Left lobe of liver (tissue), 2 donors: ENCODE measurements at regions not wholly inside any gene's neighbourhood (a gene's known extent, or its start where the extent isn't known, plus 50 kb on each side); places are given as distances from the start of the nearest gene placed in this dataset.

Experiments
- ATAC-seq: fragments of 200-7000 bp; cut with Tn5 transposase; one replicate; pipeline ENCODE4 v1.9.1; 2020; ENCODE audit warnings: mild to moderate bottlenecking, moderate library complexity
- DNase-seq: peaks from one replicate; pipeline ENCODE4 v3.0.0-alpha.2; 2020; ENCODE audit warnings: low spot score
- donor health status: DM: no; HTN: no; CAD: no; lungs with moderate emphysema.
- donor health status: DM: no; HTN: yes; CAD: no.

DNA sequence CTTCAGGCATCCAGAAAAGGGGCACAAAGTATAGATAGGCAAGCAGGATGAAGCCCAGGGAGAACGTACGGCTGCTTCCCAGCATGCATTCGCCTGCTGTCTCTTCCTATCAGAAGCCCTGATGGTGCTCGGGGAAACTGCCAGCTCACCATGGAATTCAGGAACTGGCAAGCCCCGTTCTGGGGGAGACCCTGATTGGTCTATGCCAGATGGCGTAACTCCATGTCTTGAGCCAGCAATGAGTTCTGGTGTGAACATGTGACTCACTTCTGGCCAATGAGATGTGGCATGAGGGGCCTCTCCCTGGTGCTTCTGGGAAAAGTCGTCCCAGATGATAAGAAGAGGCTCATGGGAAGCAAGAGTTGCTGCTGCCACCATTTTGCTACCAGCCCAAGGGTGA is 270.8 kb downstream of the BCL11B start:
- ATAC-seq (no peak), DNase-seq (no peak)

DNA sequence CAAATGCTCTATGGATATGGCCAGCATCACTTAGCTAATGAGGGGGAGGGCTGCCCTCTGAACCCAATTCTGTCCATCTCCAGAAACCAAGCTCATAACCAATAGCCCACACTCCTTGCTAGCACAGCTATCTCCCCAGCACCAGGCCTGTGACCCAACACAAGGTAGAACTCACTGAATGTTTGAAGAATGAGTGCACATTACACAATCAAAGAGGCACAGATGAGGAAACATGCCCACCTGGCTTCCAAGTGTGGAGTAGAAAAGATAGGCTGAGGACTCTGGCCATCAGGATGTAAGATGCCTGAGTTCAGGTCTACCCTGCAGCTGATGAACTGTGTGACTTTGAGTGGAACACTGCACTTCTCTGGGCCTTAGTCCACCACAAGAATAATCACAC is 268.4 kb downstream of the BCL11B start:
- DNase-seq = no peak
- no peak for ATAC-seq

DNA sequence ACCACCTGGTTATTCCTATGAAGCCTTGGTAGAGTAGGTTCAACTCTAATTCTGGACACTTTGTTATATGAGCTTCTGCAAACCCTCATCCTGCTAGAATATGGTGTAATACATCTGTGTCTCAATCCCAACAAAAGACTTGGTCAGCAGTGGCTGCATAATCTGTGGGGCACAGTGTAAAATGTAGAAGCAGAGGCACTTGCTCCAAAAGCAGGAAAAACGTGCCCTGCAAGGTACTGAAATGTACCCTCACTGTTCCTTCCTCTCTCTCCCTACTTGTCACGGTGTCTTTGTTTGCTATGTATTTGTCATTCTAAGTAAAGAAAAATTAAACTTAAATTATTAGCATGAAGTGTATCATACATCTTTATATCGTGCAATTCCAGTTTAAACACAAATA is 267.9 kb downstream of the BCL11B start:
- ATAC-seq (no peak), DNase-seq (no peak)

DNA sequence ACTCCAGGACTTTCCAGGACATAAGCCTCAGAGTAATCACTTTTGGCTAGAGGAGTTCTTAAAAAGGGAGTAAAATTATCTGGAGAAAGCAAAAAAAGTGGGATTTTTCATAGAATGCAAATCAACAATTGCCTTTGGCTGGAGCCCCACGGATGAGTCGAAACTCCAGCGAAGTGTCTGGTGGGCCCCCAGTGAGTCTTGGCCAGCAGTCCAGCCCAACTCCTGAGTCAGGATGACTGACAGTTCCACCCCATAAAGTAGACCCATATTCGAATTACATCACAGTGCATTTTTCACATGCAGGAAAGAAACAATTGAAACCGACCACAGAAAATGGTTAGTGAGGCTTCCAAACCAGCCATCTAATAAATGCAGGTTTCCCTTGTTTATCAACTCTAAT is 265.7 kb downstream of the BCL11B start:
- DNase-seq (no peak), ATAC-seq (no peak)

DNA sequence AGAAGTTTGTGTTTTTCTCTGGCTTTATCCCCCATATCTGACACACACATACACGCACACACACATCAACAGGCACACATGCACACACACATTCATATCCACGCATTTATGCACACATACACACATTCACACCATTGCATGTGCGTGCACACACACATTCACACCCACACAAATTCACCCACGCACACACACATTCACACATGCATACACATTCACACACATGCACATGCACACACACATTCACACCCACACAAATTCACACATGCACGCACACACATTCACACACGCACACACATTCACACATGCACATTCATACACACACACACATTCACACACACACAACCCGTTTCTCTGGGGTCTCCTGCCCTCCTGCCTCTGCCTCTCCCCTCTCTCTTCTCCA is 264.2 kb downstream of the BCL11B start:
- ATAC-seq (no peak), DNase-seq (no peak)

DNA sequence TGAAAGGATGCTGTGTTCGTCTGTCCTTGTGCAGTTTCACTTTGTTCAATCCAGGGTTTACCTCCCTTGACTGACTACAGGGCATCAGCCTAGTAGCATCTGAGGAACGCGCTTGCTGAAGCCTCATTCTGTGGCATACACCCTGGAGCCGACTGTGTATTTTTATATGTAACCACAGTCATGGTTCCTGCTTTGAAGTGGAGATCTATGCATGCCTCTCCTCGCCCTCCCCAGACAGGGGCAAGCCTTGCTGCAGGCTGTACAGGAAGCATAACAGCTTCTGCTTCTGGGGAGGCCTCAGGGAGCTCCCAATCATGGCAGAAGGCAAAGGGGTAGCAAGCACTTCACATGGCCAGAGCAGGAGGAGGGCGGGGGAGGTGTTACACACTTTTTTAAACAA is 262.1 kb downstream of the BCL11B start:
- ATAC-seq (no peak), DNase-seq (no peak)

DNA sequence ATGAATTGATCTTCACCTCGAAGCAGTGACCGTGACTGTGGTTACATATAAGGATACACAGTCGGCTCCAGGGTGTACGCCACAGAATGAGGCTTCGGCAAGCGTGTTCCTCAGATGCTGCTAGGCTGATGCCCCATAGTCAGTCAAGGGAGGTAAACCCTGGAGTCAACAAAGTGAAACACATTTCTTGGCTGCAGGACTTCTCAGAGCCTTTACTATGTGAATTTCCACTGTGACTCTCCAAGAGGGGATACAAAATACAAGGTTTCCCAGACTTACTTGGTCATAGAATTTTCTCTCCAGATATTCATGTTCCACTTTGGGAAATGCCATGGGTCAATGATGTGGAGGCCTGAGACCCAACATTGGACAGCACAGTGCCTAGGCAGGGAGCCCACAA is 260.6 kb downstream of the BCL11B start:
- DNase-seq (no peak), ATAC-seq (no peak)

DNA sequence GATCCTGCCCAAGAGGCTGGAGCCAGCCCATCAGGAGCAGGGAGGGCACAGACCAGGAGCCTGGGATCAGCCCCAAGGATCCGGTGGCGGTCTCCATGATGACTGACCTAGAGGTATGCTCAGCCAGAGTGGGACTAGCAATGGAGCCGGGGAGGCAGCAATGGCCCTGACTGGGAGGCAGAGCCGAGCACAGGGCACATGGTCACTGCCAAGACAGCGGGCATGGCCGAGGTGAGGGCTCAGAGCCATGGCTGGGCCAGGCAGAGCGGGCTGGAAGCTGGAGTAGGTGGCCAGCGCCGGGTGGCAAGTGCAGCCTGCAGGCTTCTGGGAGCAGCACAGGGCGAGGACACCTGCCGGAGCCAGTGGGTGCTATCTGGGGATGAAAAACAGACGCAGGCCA is 259.3 kb downstream of the BCL11B start:
- DNase-seq = no peak
- ATAC-seq = no peak

DNA sequence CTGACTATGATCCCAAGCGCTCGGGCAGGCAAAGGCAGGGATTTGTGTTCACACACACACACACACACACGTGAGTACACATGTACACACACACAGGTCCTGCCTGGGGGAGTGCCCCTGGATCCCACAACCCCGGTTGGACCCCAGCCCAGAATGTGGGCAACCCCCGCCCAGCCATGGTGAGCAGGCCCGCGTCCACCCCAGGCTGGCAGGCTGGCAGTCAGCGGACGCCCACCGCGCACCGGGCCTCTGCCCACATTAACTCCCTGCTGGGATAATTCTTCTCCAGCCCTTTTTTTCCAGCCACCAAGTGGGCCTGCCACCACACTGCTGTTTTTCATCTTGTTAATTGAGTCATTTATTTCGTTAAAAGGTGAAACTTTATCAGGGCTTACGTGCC is 256.2 kb downstream of the BCL11B start:
- ATAC-seq (no peak), DNase-seq (no peak)

DNA sequence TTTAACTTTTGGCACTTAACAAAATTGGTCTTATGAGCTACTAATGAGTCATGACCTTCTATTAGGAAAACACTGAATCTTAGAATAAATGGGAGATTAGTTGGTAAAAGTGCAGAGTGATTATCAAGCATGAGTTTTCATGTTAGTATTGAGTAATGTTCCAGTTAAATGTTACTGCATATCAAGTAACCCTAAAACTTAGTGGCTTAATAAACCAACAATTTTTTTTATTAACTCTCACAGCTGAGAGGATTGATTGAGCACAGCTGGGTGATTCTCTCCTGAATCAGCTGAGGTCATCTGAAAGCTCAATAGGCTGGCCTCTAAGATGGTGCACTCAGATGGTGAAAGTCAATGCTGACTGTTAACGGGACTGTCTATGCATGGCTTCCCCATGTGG is 248.6 kb downstream of the BCL11B start:
- DNase-seq = no peak
- no peak for ATAC-seq

DNA sequence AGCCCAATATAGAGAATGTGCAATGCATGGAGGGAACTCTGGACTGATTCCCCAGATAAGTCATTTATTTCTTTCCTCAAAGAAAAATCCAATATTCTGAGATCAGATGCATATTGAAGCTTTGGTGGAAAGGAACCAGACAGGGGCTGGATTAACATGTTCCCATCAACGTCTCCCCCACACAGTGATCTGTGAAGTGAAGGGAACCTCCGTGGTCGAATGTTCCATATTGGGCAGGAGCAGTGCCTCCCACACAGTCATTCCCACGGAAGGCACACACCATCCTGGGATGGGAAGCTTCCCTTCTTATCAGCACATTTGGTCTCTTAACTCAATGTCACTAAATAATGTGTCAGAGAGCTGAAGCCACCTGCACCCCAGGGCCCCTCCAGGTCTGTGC is 247.1 kb downstream of the BCL11B start:
- DNase-seq = no peak

DNA sequence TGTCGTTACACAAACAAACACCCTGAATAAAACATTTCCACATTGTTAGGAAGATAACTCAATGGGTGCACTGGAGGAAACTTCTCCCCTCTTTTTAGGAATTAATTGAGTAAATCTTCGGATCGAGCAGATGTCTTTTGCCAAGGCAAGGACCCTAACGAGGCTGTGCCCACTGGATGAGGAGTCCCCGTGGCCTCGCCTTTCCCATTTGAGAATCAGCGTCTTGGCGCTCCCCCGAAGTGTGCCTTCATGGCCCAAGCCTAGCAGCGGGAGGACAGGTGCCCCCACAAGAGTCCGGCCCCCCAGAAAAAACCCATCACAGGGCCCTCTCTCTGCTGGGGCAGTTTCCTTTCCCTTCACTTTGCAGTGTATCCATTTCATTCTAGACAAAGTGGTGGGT is 246.6 kb downstream of the BCL11B start:
- DNase-seq (no peak), ATAC-seq (no peak)

More for the DNA sequence above, 247.1 kb downstream of the BCL11B start:
- no peak for ATAC-seq

DNA sequence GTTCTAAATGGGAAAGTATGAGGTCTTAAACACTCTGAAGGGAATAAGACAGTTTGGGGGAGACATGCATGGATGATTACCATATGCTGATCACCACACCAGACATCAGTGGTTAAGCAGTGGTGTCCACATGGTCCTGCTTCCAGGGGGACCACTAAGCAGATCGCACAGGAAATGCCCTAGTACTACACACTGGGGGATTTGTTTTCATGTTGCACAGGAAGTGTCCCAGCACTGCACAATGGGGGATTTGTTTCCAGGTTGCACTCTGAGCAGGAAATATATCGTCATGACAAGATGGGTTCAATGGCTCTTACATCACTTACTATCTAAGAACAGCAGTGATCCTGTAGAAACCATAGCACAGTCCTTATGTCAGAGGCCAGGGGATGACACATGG is 245.5 kb downstream of the BCL11B start:
- no peak for ATAC-seq
- no peak for DNase-seq

DNA sequence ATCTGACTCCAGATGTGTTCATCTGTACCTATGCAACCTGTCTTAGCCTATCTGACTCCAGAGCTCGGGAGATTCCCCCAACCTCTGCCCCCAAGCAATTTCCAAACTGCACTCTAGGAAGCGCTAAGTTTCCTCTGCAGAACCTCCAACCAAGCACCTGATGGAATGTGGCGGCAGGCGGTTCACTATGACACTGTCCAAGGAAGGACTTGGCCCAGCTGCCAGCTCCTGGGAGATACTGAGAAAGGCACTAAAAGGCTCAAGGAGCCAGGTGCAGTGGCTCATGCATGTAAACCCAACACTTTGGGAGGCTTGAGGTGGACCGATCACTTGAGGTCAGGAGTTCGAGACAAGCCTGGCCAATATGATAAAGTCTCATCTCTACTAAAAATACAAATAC is 244.0 kb downstream of the BCL11B start:
- no peak for DNase-seq

DNA sequence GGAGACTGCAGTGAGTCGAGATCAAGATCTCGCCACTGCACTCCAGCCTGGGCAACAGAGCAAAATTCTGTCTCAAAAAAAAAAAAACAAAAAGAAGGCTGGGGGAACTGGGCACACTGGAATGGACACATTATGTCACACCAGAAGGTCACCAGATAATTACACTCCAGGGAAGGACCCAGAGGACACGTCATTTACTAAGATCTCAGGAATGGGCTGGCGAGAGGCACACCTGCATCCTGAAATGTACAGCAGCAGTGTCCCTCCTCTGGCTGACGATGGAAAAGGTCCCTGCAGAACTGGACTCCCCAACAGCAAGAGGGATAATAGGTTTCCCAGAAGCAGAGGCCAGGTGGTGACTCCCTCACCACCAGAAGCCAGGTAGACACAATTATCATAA is 243.5 kb downstream of the BCL11B start:
- DNase-seq = no peak

More for the DNA sequence above, 244.0 kb downstream of the BCL11B start:
- ATAC-seq = no peak

DNA sequence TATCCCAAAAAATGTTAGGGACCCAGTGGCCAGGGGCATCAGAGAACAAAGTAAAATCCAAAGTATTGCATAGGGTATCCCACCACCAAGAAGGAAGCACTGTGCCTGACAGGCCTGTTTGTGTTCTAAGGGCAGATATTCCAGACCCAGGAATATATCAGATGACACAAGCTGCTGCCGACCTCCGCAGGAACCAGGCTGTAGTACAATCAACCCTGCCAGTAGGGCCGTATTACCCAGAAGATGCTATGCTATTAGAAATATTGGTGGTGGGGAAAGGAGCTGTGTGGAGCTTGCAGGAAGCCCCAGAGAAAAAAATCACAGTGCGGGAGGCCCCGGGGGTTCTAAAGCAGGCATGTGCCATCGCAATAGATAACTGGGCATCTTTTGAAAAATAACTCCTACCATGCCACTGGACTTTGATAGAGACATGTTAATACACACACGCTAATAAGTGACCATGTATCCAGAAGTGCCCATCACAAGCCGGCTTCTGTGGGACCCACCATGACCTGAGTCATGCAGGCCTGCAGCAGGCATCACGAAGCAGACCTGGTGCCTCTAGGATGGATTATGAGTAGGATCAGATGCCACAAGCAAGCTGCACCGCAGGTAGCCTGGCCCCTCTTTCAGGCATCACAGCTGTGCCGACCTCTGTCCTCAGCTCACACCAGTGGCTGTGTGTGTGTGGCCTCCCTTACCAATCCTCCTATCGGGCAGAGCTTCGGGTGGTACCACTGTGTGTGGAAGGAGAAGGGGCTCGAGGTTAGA is 242.7 kb downstream of the BCL11B start:
- ATAC-seq = no peak
- DNase-seq = no peak

More for the DNA sequence above, 243.5 kb downstream of the BCL11B start:
- ATAC-seq = no peak

DNA sequence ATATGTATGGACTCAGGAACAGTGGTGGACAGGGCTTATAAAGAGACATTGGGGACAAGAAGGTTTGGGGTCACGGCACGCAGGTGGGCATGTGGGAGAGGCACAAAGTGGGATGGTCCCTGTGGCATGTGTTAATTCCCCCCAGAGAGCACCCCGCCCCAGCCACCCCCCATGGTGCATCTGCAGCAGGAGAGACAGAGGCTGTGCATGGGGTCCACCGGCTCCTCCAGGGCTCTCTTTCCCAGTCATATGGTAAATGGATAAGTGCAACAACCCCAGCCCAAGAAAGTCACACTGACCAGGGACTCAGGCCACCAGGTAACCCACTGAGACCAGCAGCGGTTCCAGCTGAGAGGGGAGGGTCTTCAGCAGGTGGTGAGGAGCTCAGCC is 242.1 kb downstream of the BCL11B start:
- DNase-seq = no peak
- ATAC-seq = no peak

DNA sequence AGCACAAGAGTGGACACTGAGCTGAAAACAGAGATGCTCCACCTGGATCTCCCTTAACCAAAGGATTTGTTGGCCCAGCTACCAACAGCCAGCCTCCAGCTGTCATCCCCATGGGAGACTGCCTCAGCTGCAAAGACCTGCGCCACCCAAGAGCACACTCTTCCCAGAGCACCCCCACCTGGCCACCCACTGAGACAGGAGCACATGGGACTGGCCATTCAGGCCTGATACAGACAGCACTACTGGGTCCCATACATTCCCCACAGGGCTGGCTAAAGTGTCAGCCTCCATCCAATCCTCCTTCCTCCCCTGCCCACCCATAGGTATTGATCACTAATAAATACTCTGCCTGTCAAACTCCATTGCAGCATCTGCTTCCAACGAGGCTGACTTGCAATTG is 241.5 kb downstream of the BCL11B start:
- no peak for DNase-seq
- no peak for ATAC-seq

DNA sequence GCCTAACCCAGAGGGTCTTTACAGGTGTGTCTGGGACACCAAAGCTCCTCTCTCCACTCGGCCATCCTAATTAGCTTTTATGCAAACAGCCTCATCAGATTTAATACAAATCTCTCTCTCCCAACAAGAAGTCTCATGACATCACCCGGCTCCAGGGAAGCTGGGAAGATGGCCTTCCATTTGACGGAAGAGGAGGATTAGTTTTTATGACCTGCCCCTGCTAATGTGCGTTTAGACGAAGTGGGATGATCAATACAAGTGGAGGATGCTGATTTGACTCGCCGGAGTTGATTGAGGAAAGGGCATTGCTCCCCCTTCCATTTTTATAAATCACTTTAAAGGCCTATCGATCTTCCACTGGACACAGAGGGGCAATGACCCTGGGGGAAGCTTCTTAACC is 239.2 kb downstream of the BCL11B start:
- ATAC-seq (no peak), DNase-seq (no peak)

DNA sequence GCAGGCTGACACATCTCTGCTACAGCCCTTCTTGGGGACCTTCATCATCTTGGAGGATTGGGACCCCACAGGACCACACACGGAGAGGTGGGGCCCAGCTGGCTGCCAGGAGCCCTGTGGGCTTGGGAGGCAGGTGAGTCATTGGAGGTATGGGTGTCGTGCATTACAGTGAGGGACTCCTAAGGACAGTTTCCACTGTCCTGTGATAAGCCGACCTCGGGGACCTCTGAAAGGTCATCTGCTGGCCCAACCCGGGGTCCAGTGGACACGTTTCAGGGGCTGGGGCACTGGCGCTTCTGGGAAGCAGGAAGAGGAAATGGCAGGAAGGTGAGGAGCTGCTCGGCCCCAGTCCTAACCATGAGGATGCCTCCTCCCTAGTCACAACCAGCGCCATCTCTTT is 238.0 kb downstream of the BCL11B start:
- no peak for ATAC-seq
- no peak for DNase-seq

DNA sequence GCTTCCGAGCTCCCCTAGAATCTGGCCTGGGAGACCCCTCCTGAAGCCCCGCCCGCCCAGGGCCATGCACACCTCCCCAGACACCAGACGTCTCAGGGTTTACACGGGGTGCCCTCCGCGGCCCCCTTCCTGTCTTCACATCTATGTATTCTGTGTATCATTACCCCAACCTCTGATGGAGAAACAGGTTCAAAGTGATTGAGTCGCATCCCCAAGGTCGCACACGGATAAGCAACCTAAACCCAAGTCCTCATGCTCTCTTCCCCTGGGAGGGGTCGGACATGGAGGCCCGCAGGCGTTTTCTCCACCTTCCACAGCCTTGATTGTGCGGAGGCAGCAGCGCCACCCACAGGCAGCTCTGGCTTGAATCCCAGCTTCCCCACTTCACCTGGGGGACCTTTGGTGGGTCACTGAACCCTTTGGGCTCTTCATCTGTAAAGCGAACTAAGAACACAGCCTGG is 237.3 kb downstream of the BCL11B start:
- no peak for DNase-seq
- no peak for ATAC-seq

DNA sequence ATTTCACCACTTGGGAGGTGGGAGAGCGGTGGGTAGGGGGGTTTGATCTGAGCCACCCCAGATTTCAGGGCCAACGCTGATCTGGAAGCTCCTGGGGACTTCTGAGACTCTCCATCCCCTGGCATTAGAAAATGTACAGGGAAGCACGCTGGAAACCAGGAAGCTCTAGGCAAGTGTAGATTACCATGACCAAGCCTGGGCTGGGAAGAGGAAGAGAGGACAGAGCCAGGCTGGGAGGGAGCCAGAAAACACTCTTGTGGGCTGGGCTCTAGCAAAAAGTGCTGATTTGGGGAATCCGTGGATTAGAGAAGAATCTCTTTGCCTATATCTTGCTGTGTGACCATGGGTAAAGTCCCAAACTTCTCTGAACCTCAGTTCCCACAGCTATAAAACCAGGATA is 236.7 kb downstream of the BCL11B start:
- DNase-seq = no peak
- peak; percentile 60 for ATAC-seq
